Heart left ventricle (tissue), 13 donors: ENCODE measurements at regions not wholly inside any gene's neighbourhood (a gene's known extent, or its start where the extent isn't known, plus 50 kb on each side); places are given as distances from the start of the nearest gene placed in this dataset.

Experiments used
- CTCF ChIP-seq, 12 donors: fragments of 200-600 bp; sonication (generic) in 4 of 12; IDR thresholded peaks; one replicate each; pipeline versions ENCODE4 v1.5.0 to v1.8.0; 2018 to 2022; ENCODE audit warnings: antibody characterized with exemption in 12 of 12, mild to moderate bottlenecking in 5 of 12
- POLR2A ChIP-seq, 2 donors: fragments of 450-650 bp; IDR thresholded peaks; one replicate each; pipeline ENCODE4 v1.6.1; 2017; ENCODE audit warnings: antibody characterized with exemption in 2 of 2, mild to moderate bottlenecking in 2 of 2, moderate library complexity in 2 of 2
- donor health status: ischemic (EF 13 %, LVEDD 7.1; RV severe dilation, severe dysfunction).
- donor health status: DM: no; HTN: yes; CAD: no.
- donor health status: DM: no; HTN: no; CAD: no.
- donor health status: ischemic (EF 25% LVEDD 6.9; RV normal size, moderate dysfunction).
- donor health status: ischemic (EF 25% LVEDD 5.7; RV mildly dilated, moderate dysfunction).
- donor health status: ischemic (EF 35%, LVEDD 5.7; RV mildly dilated, moderate dysfunction).
- donor health status: nonischemic (EF 11% LVEDD 7.7; RV severe dilation, severe dysfunction).
- donor health status: DM: yes; HTN: yes; CAD: no.
- donor health status: PGD.
- donor health status: ischemic (EF 29% LVEDD 5.4; RV normal size, mild dysfunction).
- donor health status: nonischemic (EF 23%, LVEDD 6.1; RV moderate dilation, normal function).

- TF ChIP-seq CTCF (IDR thresholded peaks at IDR 0.05) = no peak
- TF ChIP-seq POLR2A (IDR thresholded peaks at IDR 0.05) = no peak
These were observed 64.1 kb upstream of the GUCY1A1 start for GRCh38 chr4:155602351-155603140.
